ENCODE measurements at regions not wholly inside any gene's neighbourhood (a gene's known extent, or its start where the extent isn't known, plus 50 kb on each side); places are given as distances from the start of the nearest gene placed in this dataset.

GRCh38 chr9:79353856-79354520 is 217.8 kb upstream of the TLE4 start:
- DNase-seq (ENCODE audit: extremely low read depth in 1 of 2, low read depth in 1 of 2) = no peak

GRCh38 chr9:79357194-79357593 is 214.6 kb upstream of the TLE4 start:
- no peak for DNase-seq (ENCODE audit: extremely low read depth in 1 of 2, low read depth in 1 of 2)

- DNase-seq (ENCODE audit: extremely low read depth in 1 of 2, low read depth in 1 of 2) = no peak
These were observed 214.1 kb upstream of the TLE4 start for GRCh38 chr9:79357616-79358015.

- no peak for DNase-seq (ENCODE audit: extremely low read depth in 1 of 2, low read depth in 1 of 2)
These were observed 211.1 kb upstream of the TLE4 start for GRCh38 chr9:79360387-79361347.

- DNase-seq (ENCODE audit: extremely low read depth in 1 of 2, low read depth in 1 of 2) = no peak
These were observed 209.4 kb upstream of the TLE4 start for GRCh38 chr9:79362100-79363081.

- no peak for DNase-seq (ENCODE audit: extremely low read depth in 1 of 2, low read depth in 1 of 2)
These were observed 202.1 kb upstream of the TLE4 start for GRCh38 chr9:79369676-79370075.

GRCh38 chr9:79371301-79371700 is 200.5 kb upstream of the TLE4 start:
- no peak for DNase-seq (ENCODE audit: extremely low read depth in 1 of 2, low read depth in 1 of 2)

GRCh38 chr9:79371948-79372555 is 199.7 kb upstream of the TLE4 start:
- DNase-seq (ENCODE audit: extremely low read depth in 1 of 2, low read depth in 1 of 2) = no peak

GRCh38 chr9:79377339-79377855 is 194.4 kb upstream of the TLE4 start:
- no peak for DNase-seq (ENCODE audit: extremely low read depth in 1 of 2, low read depth in 1 of 2)

GRCh38 chr9:79378107-79378506 is 193.7 kb upstream of the TLE4 start:
- DNase-seq (ENCODE audit: extremely low read depth in 1 of 2, low read depth in 1 of 2) = no peak

- DNase-seq (ENCODE audit: extremely low read depth in 1 of 2, low read depth in 1 of 2) = no peak
These were observed 189.7 kb upstream of the TLE4 start for GRCh38 chr9:79382044-79382443.

- DNase-seq (ENCODE audit: extremely low read depth in 1 of 2, low read depth in 1 of 2) = no peak
These were observed 189.3 kb upstream of the TLE4 start for GRCh38 chr9:79382458-79382857.

GRCh38 chr9:79383096-79383495 is 188.7 kb upstream of the TLE4 start:
- DNase-seq (ENCODE audit: extremely low read depth in 1 of 2, low read depth in 1 of 2) = no peak

- no peak for DNase-seq (ENCODE audit: extremely low read depth in 1 of 2, low read depth in 1 of 2)
These were observed 187.7 kb upstream of the TLE4 start for GRCh38 chr9:79384091-79384490.

GRCh38 chr9:79384501-79384900 is 187.3 kb upstream of the TLE4 start:
- no peak for DNase-seq (ENCODE audit: extremely low read depth in 1 of 2, low read depth in 1 of 2)

GRCh38 chr9:79387101-79387835 is 184.5 kb upstream of the TLE4 start:
- DNase-seq (ENCODE audit: extremely low read depth in 1 of 2, low read depth in 1 of 2) = no peak

- no peak for DNase-seq (ENCODE audit: extremely low read depth in 1 of 2, low read depth in 1 of 2)
These were observed 181.6 kb upstream of the TLE4 start for GRCh38 chr9:79390077-79390698.

GRCh38 chr9:79390781-79391770 is 180.7 kb upstream of the TLE4 start:
- DNase-seq (ENCODE audit: extremely low read depth in 1 of 2, low read depth in 1 of 2) = no peak

All from activated CD8-positive, alpha-beta memory T cell treated with anti-CD3 and anti-CD28 coated beads for 1 hour (primary cell).